DMS 273 (cell line): ENCODE measurements at regions not wholly inside any gene's neighbourhood (a gene's known extent, or its start where the extent isn't known, plus 50 kb on each side); places are given as distances from the start of the nearest gene placed in this dataset.

Experiments
- DNase-seq: peaks from one replicate; lab custom pipeline; 2025; ENCODE audit not compliant: unreplicated experiment; lab: John Stamatoyannopoulos, UW

DNA sequence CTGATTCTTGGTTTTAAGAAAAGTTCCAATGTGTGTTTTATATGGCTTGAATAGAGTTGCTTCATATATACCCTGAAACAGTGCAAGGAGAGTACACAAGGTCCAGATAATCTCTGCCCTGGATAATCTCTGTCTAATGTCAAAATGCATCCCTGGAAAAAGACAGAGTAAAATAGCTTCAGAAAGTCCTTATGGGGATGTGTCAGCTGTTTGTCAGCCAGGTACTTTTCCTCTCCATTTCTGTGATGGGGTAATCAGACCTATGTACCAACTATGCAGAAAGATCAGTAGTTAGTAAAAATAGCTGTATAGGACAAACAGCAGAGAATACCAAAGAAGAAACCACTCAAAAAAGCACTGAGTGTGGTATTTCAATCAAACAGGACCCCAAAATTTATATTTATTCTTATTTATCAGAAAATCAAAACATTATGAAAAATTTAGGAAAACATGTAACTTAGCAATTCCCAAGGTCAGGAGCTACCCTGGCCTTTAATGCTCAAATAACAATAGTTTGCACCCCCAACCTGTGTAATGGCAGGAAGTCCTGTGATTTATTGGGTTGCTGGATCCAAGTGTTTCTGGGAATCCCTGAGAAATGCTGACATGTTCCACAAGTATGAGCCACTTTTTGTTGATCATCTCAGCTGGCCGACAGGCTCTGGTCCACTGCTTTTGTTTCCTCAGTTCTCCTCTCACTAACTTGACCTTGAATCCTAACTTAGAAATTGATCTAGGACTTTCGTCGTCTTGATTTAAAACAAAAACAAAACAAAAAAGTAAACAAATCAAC, 69.6 kb downstream of the MDH1 start:
- DNase-seq, result no peak

DNA sequence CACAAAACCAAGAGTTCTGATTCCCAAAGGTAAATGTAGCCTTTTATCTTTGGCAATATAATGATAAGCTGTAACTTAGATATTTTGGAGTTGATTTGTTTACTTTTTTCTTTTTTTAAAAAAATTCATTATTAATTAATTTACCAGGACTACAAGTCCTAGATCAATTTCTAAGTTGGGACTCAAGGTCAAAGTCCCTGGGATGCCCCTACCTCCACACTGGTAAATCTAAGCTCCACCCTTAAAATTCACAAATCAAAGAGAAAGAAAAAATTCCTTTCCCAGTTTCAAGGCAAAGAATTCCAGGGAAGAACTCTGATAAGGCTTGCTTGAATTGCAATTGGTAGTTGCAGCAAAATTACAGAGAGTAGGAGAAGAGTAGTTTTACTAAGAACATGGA, 71.3 kb downstream of the MDH1 start:
- no peak for DNase-seq

DNA sequence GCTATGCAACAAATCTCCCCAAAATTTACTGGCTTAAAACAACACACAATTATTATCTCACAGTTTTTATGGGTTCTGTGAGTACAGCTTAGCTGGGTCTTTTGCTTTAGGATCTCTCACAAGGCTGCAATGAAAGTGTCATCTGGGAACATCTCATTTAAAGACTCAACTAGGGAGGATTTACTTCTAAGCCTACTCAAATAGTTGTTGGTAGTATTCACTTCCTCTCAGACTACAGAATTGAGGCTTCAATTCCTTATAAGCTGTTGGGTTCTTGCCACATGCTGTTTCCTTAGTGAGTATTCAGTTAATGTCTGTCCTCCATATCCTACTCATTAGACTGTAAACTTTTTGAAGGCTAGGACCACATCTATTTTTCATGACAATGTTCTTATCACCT, 72.3 kb downstream of the MDH1 start:
- DNase-seq, result no peak

DNA sequence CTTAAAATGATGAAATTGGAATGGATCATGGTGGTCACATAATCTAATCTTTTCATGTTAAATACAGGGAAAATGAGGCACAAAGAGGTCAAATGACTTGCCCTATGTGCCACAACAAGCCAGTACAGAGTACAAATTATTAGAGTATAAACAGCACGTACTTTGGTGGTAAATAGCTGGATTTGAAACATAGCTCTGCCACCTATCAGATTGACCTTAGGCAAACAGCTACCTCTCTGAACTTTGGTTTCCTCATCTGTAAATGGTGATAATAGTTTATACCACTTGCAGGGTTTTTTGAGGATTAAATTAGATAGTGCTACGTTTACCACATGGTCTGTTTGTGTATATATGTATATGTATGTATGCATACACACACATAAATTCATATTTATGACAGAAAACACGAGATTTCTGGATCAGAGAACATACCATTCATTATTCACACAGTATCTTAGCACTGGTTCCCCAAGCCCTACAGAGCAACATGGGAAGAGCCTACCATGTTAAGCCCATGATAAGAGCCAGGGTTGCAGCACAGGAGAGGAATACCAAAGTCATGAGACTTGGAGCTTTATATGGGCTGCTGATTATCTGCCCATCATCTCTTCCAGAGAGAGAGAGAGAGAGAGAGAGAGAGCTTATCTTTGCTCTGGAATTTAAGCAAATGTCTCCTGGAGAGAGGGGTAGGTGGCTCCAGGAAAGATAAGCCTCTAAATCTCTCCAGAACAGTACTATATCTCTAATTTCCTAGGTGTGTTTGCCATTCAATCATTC, 73.5 kb downstream of the MDH1 start:
- no peak for DNase-seq

DNA sequence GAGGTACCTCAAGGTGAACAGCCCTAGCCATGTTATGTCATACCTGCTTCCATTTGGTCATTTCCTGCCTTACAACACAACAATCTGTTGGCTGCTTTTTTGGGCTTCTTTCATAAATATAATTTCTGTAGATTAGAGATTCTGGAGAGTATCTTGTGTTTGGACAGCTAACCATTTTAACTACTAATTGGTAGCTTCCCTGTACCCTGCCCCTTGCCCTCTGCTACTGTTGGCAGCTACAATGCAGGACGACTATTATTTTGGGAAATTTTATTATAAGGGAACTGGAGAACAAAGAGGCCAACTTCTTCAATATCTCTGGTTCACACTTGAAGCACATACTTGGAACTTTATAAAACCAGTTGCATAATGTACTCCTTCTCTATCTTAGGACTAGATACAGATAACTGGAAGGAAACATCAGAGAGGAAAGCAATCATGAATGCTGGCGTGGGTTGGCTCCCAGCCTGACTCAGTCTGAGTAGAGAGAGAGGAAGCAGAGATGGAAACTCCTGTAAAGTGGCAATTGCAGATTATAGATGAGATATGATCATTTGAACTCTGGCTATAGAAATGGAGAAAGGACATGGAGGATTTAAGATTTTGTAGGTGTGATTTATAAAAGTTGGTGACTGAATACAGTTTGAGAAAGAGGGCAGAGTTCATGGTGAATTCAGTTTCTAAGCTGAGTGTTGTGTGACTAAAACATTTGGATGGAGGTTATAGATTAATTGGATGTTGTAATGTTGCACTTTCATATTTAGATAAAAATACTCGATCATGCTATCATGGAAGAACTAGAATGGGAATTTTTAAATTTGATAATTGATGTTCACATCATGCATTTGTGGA, 74.5 kb downstream of the MDH1 start:
- no peak for DNase-seq

DNA sequence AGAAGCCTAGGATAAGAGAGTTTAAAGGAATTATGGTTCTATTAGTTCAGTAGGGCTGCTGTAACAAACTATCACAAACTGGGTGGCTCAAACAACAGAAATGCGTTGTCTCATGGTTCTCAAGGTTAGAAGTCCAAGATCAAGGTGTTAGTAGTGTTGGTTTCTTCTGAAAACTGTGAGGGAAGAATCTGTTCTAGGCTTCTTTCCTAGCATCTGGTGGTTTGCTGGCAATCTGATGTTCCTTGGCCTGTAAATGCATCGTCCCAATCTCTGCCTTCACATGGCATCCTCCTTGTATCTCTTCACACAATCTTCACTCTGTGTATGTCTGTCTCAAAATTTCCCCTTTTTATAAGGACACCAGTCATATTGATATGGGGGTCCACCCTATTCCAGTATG, 76.3 kb downstream of the MDH1 start:
- no peak for DNase-seq

DNA sequence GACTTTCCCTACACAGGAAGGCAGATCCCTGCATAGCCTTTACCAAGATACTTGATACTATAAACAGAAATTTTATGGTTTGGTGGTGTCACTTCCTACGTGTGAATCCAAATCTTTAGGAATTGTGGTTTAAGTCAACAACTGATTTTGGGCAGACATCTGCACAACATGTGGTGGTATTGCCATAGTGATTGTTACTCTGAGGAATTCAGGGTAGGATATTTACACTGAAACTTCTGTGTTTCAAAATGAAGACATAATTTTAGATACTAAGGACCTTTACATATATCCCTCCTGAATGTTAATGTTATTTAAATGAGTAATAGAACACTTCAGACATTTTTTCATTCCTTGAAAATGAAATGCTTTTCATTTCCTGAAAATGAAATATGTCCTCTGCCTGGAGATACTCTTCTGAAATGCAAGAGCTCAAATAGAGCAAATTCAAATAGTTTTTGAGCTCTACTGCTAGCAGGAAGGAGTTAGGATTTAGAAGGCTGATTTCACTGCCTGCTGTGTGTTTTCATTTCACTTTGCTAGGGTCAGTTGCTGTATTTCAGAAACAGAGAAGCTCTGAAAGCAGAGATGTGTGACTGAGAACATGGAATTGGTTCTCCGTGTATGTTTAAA, 77.2 kb downstream of the MDH1 start:
- DNase-seq, result peak; percentile 18

DNA sequence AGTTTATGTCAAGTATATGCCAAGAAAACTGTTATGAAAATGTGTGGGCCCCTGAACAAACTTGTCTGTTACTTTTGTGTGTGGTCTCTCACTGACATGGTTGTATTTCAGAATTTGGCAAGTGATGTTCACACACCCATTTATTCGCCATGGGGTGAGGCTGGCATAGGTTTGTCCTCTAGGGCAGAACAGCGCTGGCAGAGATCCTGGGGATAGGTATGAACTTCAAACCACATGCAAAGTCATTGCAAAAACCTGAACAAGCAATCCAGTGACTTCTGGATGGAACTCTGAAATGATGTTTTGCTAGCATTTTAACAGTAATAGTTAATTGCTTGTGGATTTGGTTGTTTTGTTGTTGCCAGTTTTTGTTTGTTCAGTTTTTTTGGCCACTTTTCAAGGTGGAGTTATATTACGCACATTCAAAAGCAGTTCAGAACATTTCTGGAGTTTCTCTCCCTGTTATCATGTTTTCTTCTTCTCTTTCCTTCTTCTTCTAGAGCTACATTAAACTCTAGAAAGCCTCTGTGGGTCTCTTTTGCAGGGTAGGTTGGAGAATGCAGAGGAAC, 78.5 kb downstream of the MDH1 start:
- peak; percentile 51 for DNase-seq

DNA sequence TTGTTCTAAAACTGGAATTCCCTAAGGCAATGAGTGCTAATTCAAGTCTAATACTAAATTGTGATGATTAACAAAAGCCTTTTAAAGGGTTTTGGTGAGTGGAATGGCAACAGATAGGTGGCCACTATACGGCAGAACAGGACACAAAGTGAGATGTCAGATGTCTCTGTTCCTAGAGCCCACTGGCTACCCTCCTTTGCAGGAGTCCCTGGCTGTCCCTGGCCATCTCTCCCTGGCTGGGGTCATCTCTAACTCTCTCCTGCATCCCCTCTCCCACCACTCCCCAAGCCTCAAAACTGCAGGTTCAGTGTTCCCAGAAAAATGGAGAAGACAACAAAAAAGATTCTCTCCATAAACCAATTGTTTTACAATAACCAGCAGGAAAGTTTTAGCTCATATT, 79.2 kb downstream of the MDH1 start:
- DNase-seq, result no peak

DNA sequence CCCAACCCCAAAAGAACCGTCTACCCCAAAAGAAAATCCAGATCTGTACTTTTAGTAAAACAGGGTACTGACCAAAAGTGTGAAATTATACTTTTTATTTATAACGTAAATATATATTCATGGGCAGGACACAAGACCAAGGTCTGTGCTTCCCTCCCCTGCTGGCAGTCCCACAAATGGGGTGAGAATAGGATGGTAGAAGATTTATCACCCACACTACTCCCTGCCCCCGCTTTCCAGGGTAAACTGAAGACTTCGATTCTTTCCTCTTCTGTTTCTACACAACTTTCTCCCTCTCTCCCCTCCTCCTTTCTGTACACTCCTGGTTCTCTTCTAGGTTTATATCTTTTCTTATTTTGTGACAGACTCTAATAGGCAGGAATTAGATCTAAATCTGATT, 79.7 kb downstream of the MDH1 start:
- no peak for DNase-seq

DNA sequence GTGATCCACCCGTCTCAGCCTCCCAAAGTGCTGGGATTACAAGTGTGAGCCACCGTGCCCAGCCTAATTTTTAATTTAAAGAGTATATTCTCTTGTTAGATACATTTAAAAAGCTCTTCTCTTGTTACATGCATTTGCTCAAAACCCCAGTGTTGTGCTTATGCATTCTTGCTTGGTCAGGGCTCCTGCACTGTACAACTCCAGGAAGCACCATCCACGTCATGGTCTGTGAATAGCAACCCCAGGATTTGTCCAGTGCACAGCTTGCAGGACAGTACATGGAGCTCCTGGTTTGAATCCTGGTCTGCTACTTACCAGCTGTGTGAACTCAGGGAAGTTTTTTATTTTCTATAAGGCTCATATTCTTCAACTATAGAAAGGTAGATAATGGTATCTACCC, 80.8 kb downstream of the MDH1 start:
- no peak for DNase-seq

DNA sequence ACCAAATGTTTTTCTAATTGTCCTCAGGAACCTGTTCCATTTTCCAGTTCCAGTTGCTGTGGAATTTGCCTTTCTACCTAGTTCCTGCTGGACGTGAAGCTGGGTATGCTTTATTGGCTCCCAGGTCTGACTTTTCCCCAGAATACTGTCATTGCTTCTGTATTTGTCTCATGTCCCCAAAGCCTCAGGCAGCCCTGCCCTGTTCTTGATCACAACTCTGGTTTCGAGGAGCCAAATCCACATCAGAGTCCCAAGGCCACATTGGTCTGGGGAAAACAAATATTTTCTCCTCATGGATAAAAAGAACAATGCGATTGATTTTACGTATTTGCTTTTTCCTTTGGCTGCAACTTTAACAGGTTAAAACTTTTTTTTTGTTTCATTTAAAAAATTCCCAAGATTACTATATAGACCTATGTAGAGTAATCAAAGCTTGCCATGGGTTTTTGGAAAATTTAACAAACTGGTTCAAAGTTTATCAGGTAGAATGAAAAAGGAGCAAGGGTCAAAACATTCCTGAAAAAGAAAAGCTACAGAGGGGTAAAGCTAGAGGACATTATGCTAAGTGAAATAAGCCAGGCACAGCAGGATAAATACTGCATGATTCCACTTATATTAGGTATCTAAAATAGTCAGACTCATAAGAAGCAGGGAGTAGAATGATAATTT, 85.2 kb downstream of the MDH1 start:
- no peak for DNase-seq

DNA sequence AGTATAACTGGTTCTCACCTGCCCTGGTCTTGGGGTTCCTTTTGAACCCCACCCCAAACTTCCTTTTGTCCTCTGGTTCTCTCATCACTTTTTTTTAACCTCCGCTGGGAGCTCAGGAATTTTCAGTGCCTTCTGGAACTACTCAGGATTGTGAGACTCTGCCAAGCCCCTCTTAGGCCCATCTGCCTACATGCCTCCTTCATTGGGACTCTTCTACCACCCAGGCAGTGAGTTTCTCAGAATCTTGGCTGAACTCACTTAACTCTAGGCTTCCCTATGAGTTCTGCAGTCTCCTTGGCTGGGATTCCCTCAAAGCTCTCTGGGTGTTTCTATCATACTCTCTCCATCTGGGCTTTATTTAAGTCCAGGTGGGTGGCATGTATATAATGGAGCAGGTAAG, 86.3 kb downstream of the MDH1 start:
- peak; percentile 40 for DNase-seq

DNA sequence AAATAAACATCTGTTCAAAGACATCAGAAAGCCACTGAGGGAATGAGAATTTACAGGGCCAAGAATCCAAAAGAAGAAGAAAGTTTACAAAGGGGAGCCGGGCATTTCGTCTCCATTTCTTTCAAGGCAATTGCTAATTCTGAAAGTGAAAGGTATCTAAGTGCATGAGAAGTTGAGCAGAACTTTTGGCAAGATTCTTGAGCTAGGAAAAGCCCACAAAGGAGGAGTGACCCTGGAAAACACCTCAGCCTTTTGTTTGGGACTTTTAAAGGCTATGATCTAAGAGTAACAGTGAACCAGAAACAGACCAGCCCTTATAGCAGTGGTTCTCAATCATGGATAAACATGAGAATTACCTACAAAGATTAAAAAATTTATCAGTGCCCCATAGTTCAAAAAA, 87.4 kb downstream of the MDH1 start:
- no peak for DNase-seq

DNA sequence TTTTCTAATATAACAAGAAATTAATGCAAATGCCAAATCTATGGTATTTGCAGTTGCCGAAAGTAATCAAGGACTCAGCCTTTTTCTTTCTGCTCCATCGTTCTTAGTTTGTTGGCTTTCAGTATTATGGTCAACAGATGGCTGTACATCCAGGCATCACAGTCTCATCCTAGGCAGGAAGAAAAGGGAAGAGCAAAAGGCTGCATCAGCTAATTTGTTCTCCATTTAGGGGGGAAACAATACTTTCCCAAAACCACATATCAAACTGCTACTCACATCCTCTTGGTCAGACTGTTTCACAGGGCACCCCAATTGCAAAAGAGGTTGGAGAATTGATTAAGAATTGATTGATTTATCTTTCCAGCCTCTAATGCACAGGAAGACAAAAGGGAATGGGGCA, 89.3 kb downstream of the MDH1 start:
- peak; percentile 23 for DNase-seq

DNA sequence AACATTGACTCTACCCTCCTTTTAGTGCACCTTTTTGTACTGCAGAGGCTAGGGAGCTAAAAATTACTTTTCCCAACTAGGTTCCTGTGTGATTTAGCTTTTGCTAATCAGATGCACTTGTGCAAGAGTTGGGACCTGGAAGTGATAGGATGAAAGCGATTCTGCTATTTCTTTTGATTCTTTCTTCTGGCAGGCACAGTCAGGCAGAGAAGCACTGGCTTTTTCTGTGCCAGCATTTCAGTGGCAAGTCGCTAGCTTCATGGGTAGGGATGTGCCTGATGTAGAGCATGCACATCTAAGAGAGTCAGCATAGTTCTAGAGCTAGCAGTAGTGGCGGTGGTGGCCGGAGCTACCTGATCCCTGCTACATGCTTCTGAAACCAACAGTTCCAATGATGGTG, 89.8 kb downstream of the MDH1 start:
- no peak for DNase-seq

DNA sequence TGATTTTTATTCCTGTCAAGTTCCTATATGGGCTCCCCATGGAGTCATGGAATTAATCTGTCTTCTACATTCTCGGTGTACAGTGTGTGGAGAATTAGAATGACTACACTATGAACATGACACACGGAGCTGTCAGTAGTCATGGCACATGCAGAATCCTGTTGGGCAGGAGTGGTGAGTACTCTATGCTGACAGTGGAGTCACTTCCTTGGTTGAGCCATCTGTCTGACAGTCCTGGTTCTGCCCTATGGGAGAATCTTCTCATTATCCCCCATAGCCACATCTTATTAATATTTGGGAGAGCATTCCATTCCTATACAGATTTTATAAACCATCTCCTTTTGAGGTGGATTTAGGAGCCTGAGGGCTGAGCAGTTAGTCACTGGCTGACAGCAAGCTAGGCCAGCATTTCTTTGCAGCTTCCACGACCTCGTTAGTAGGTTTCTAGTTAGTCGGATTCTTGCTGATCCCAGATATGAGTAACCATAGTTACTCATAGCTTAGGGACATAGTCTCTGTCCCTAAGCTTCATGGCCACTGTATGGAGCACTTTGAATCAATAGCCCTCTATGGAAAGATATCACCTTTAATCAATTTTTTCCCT, 90.6 kb downstream of the MDH1 start:
- DNase-seq, result no peak

DNA sequence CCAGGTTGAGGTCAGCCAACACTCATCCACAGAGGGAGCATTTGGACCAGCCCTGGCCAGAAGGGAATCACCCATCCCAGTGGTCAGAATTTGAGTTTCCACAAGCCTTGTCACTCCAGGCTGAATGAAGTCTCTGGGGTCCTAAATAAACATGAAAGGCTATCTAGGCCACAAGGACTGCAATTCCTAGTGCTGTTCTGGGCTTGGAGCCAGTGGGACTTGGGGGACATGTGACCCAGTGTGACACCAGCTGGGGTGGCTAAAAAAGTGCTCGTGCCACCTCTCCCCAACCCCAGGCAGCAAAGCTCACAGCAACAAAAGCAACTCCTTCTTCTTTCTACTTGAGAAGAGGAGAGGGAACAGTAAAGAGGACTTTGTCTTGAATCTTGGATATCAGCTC, 91.7 kb downstream of the MDH1 start:
- DNase-seq, result no peak

DNA sequence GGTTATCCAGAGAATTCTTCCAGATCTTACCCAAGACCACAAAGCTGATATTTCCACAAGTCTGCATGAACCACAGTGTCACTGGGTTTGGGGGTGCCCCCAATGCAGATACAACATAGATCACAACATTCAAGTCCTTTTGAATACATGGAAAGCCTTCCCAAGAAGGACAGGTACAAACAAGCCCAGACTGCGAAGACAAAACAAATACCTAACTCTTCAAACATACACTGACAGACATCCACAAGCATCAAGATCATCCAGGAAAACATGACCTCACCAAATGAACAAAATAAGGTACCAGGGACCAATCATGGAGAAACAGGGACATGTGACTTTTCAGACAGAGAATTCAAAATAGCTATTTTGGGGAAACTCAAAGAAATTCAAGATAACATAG, 93.1 kb downstream of the MDH1 start:
- DNase-seq, result no peak

DNA sequence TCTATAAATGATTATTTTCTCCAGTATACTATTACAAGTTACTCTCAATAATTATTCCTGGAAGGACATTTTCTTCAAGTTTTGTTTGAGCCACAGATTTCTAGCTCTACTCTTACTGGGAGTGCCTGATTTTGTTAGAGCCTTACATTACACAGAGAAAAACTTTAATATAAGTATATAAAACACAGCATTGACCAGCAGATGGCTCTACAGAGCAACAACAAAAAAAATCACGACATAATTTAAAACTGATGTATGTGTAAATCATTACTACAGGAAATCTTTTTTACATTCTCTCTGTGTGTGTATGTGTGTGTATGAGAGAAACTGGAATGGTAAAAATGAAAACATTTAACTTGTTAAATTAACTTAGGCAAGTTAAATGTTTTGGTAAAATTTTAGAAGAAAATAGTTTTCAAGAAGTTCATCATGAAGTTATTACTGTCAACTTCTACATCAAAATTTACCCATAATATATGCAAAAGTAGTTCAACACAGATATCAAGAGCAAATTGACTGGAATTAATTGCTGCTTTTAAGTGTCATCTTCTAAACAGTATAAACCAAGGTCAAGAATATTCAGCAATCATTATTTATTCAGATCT, 103.3 kb downstream of the MDH1 start:
- DNase-seq, result peak; percentile 69
